HepG2 (cell line): ENCODE measurements at regions not wholly inside any gene's neighbourhood (a gene's known extent, or its start where the extent isn't known, plus 50 kb on each side); places are given as distances from the start of the nearest gene placed in this dataset.

ENCODE experiments used
- CTCF ChIP-seq: sonication (generic); formaldehyde crosslinking; IDR thresholded peaks from 2 replicates; pipeline ENCODE4 v1.5.0; 2020; ENCODE audit warnings: mild to moderate bottlenecking, missing genetic modification reagents, moderate library complexity
- RBM22 ChIP-seq: fragments of 200-400 bp; formaldehyde crosslinking; optimal IDR thresholded peaks from 2 replicates; pipeline ENCODE3; 2017; ENCODE audit warnings: mild to moderate bottlenecking, low read length, moderate library complexity
- SAFB2 ChIP-seq: sonication (generic); formaldehyde crosslinking; IDR thresholded peaks from 2 replicates; pipeline ENCODE4 v1.5.1; 2020; ENCODE audit warnings: missing genetic modification reagents, low read depth, mild to moderate bottlenecking, borderline replicate concordance
- SRF ChIP-seq: IDR thresholded peaks from 2 replicates; pipeline ENCODE4 v1.6.1; 2011; ENCODE audit warnings: mild to moderate bottlenecking, low read depth, low read length, moderate library complexity
- TAF1 ChIP-seq: sonication (generic); formaldehyde crosslinking; IDR thresholded peaks from 2 replicates; pipeline ENCODE4 v1.4.0; 2020; ENCODE audit warnings: missing genetic modification reagents
- TBL1XR1 ChIP-seq: fragments of 150-350 bp; IDR thresholded peaks from 2 replicates; pipeline ENCODE4 v1.6.1; 2014; ENCODE audit warnings: borderline replicate concordance, low read length; ENCODE audit not compliant: partially characterized antibody
- YY1 ChIP-seq: IDR thresholded peaks from 2 replicates; pipeline ENCODE4 v1.6.1; 2011; ENCODE audit warnings: low read length, low read depth, moderate library complexity, mild to moderate bottlenecking; ENCODE audit not compliant: insufficient read depth, insufficient replicate concordance
- ZBTB34 ChIP-seq: sonication (generic); formaldehyde crosslinking; IDR thresholded peaks from 2 replicates; pipeline ENCODE4 v1.8.0; 2022; ENCODE audit warnings: mild to moderate bottlenecking, missing genetic modification reagents

GRCh38 chr15:93347986-93348385 is 259.0 kb upstream of the RGMA start:
- no peak for TF ChIP-seq TAF1 (CRISPR knock-in tag)
- TF ChIP-seq CTCF (CRISPR knock-in tag): no peak
- TF ChIP-seq SRF: no peak
- TF ChIP-seq TBL1XR1: no peak
- TF ChIP-seq ZBTB34 (CRISPR knock-in tag): no peak
- TF ChIP-seq RBM22: no peak
- TF ChIP-seq SAFB2 (CRISPR knock-in tag): no peak
- TF ChIP-seq YY1: no peak
